DOHH2 (cell line): ENCODE measurements at regions not wholly inside any gene's neighbourhood (a gene's known extent, or its start where the extent isn't known, plus 50 kb on each side); places are given as distances from the start of the nearest gene placed in this dataset.

ENCODE experiments used
- CTCF ChIP-seq: fragments of 200-600 bp; sonication (generic); IDR thresholded peaks from one replicate; pipeline ENCODE4 v1.5.1; 2014; ENCODE audit warnings: antibody characterized with exemption, mild to moderate bottlenecking, low read depth, low read length; ENCODE audit not compliant: poor library complexity, severe bottlenecking
- EZH2phosphoT487 ChIP-seq: fragments of 200-600 bp; sonication (generic); IDR thresholded peaks from 2 replicates; pipeline ENCODE4 v1.6.1; 2017; ENCODE audit warnings: borderline replicate concordance, mild to moderate bottlenecking, antibody characterized with exemption, low read length, moderate library complexity, mixed read lengths

GRCh38 chr13:106656186-106656585, 88.2 kb upstream of the ARGLU1 start:
- TF ChIP-seq CTCF, result no peak
- TF ChIP-seq EZH2phosphoT487, result no peak
